ENCODE measurements at regions not wholly inside any gene's neighbourhood (a gene's known extent, or its start where the extent isn't known, plus 50 kb on each side); places are given as distances from the start of the nearest gene placed in this dataset.

- 49 to 69% methylated on average over 4 of the region's 4 CpGs for WGBS, 2 donors
Observed at GRCh38 chr13:18956473-18957078, 225.0 kb downstream of the TUBA3C start.

GRCh38 chr13:18954254-18954653 is 227.4 kb downstream of the TUBA3C start:
- TF ChIP-seq CTCF (IDR thresholded peaks at IDR 0.05) (no peak), POLR2A (IDR thresholded peaks at IDR 0.05) (no peak)
- DNase-seq (no peak), ATAC-seq (no peak)
- no peak overlapping the region for H3K27ac ChIP-seq
- peaks cover 17% of the 10 kb centered on the region for H3K4me1 ChIP-seq
- WGBS, 2 donors = 56 to 76% methylated on average over 3 to 4 of the region's 5 CpGs
- no peaks in the 10 kb centered on the region for H3K36me3 ChIP-seq (replicated peaks in 1 of 2; ENCODE audit: insufficient read depth in 1 of 2, low read depth in 2 of 2)
- intact Hi-C loops (cut with DNase I) = no loop called here
- H3K9me3 ChIP-seq = peaks cover 0 to 12% (median 3%) of the 10 kb centered on the region in 3 donors
- H3K27me3 ChIP-seq = no peaks in the 10 kb centered on the region
- H3K4me3 ChIP-seq = no peak overlapping the region

More at GRCh38 chr13:18956473-18957078, 225.0 kb downstream of the TUBA3C start:
- ATAC-seq (no peak), DNase-seq (no peak)
- intact Hi-C loops (cut with DNase I) = no loop called here
- Histone ChIP-seq H3K9me3 (peaks cover 0 to 15% (median 3%) of the 10 kb centered on the region in 3 donors), H3K27ac (no peak overlapping the region), H3K36me3 (replicated peaks in 1 of 2; ENCODE audit: insufficient read depth in 1 of 2, low read depth in 2 of 2) (no peaks in the 10 kb centered on the region), H3K27me3 (no peaks in the 10 kb centered on the region), H3K4me1 (peaks cover 17% of the 10 kb centered on the region), H3K4me3 (no peak overlapping the region)
- TF ChIP-seq POLR2A (IDR thresholded peaks at IDR 0.05) (no peak), CTCF (IDR thresholded peaks at IDR 0.05) (no peak)

GRCh38 chr13:18953139-18953930 is 228.3 kb downstream of the TUBA3C start:
- no peak overlapping the region for H3K4me3 ChIP-seq
- H3K27ac ChIP-seq = no peak overlapping the region
- no peak for TF ChIP-seq POLR2A (IDR thresholded peaks at IDR 0.05)
- no peak for TF ChIP-seq CTCF (IDR thresholded peaks at IDR 0.05)
- no peaks in the 10 kb centered on the region for H3K27me3 ChIP-seq
- H3K4me1 ChIP-seq = peaks cover 17% of the 10 kb centered on the region
- peak in 1 of 4 donors; percentile 32 for DNase-seq
- WGBS, 2 donors = 48 to 51% methylated on average over 6 to 8 of the region's 8 CpGs
- peaks cover 0 to 3% (median 0%) of the 10 kb centered on the region in 3 donors for H3K9me3 ChIP-seq
- intact Hi-C loops (cut with DNase I) = no loop called here
- H3K36me3 ChIP-seq (replicated peaks in 1 of 2; ENCODE audit: insufficient read depth in 1 of 2, low read depth in 2 of 2) = no peaks in the 10 kb centered on the region
- no peak for ATAC-seq

- Histone ChIP-seq H3K27ac (no peak overlapping the region), H3K27me3 (no peaks in the 10 kb centered on the region), H3K9me3 (no peaks in the 10 kb centered on the region), H3K36me3 (replicated peaks in 1 of 2; ENCODE audit: insufficient read depth in 1 of 2, low read depth in 2 of 2) (no peaks in the 10 kb centered on the region), H3K4me1 (peaks cover 17% of the 10 kb centered on the region), H3K4me3 (no peak overlapping the region)
- TF ChIP-seq POLR2A (IDR thresholded peaks at IDR 0.05) (no peak), CTCF (IDR thresholded peaks at IDR 0.05) (no peak)
- ATAC-seq (no peak), DNase-seq (no peak)
- WGBS, 2 donors = 78 to 88% methylated on average over 13 to 17 of the region's 18 CpGs
- intact Hi-C loops (cut with DNase I) = no loop called here
Observed at GRCh38 chr13:18952225-18953016, 229.2 kb downstream of the TUBA3C start.
